DMS53 treated with DMSO at 0.1 percent for 48 hours (cell line): ENCODE measurements at regions not wholly inside any gene's neighbourhood (a gene's known extent, or its start where the extent isn't known, plus 50 kb on each side); places are given as distances from the start of the nearest gene placed in this dataset.
A peak's percentile ranks its signal among the peaks of the same experiment; 100 is the strongest.
"Not testable (repeated sequence)": the region's sequence is repeated elsewhere in the genome, so short reads cannot be mapped to it uniquely, and the experiment has no call there.

ENCODE experiments used
- DNase-seq: peaks from one replicate; lab custom pipeline; 2025; ENCODE audit not compliant: unreplicated experiment; lab: John Stamatoyannopoulos, UW

DNA sequence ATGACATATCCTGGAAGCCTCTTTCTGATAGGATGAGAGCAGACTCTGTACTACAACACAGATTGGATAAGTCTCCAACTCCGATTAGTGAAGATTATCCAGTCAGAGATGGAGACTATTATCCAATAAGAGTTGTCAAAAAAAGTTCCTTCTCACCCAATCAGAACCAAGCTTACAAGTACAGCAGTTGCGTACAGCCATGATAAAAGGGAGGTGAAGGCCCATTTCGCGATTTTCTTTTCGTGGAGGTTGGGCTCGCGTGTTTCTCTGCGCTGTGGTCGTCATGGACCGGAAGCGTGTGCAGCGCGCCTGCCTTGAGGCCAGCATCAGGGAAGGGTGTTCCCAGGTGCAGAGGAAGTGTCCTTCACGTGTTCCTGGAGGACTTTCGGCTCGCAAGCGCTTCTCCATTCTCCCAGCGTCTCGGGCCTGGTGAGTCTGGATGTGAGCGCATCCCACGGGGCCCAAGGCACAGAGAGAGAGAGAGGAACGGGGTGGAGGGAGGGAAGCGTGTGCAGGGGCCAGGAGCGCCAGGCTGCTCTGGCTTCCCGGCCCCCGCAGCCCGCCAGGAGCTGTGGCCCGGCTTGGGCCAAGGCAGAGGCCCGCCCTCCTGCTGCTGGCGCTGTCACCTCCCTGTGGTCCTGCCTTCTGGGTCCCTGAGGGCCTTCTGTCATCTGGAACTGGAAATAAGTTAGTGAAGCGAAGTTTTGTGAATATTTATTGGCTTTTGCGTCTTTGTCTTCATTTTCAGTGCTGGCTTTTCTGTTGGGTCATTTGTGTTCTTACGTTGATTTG, 53.9 kb downstream of the CDRT15L2 start:
- DNase-seq = not testable (repeated sequence)

DNA sequence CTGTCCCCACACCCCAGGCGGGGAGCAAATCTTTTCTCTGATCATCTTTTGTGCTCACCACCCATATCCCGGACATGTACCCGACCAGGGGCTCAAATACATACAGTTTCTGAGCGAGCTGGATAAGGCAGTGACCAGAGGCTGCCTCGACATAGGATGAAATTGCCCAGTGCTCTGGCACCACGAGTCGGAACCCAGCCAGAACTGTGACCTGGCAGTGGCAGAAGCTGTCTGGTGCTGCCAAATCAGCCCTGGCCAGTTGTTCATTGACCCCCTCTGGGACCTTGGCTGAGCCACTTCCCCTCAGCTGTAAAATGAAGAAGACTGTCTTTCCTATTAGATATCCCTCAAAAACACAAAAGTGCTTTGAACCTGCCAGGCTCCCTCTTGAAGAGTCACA, 60.6 kb downstream of the CDRT15L2 start:
- not testable (repeated sequence) for DNase-seq

DNA sequence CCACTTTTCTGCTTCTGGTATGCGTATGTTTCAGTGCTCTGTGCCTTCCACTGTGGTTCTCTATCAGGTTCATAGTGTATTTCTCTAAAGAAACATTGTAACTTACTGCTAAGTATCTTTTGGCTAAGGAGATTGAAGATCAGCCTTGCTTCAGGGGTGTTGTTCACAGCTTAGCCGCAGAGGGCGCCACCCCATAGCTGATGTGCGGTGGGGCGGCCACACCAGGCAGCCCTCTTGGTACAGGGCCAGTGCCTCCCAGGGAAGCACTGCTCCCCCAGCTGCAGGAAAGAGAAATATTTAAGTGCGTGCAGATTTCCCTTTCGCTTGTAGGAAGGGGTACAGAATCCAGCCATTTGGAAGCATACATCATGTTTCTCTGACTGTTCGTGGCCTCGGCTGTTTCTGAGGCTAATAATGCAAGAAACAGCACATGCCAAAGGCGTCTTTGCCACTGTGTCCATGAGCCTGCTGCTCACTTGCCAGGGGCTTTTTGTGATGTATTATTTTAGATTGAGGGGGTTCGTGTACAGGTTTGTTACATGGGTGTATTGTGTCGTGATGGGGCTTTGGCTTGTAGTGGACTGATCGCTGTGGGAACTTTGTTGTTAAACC, 67.2 kb downstream of the CDRT15L2 start:
- DNase-seq = peak; percentile 24

DNA sequence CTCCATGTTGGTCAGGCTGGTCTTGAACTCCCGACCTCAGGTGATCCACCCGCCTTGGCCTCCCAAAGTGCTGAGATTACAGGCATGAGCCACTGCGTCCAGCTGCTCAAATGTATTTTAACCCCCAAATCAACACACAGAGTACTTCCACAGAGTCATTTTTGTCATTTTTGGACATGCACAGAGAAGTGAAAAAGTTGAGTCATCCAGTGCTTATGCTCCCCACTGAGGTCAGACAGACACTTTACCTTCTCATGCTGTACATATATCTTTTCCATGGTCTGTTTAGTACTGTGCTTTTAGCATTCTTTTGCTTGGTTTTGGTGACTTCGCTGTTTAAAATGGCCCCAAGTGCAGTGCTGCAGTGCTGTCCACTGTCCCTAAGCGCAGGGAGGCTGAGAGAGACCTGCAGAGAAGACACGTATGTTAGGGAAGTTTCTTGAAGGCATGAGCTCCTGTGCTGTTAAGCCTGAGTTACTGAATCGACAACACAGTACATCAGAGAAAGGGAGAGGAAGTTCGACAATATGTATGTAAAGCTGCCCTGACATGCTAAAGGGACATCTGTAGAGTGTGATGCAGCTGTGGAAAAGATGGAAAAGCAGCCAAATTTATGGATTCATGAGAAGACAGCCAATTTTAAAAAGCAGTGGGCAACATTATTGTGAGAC, 69.7 kb downstream of the CDRT15L2 start:
- DNase-seq = not testable (repeated sequence)

DNA sequence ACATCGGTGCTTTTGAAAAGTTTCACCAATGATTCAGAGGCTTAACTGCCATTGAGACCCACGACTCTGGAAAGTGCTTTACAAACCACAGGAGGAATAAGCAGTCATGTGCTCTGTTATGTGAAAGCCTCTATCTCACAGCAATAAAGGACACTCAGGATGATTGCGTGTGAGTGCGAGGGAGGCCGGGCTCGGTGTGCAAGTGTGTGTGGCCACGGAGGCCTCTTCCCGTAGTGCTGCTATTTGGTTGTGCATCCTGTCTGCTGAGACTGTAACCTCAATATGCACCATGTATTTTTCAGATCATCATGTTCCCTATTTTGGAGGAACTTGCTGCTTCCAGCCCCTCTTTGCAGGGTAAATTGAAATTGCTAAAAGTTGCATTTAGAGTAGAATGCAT, 71.5 kb downstream of the CDRT15L2 start:
- DNase-seq = not testable (repeated sequence)

DNA sequence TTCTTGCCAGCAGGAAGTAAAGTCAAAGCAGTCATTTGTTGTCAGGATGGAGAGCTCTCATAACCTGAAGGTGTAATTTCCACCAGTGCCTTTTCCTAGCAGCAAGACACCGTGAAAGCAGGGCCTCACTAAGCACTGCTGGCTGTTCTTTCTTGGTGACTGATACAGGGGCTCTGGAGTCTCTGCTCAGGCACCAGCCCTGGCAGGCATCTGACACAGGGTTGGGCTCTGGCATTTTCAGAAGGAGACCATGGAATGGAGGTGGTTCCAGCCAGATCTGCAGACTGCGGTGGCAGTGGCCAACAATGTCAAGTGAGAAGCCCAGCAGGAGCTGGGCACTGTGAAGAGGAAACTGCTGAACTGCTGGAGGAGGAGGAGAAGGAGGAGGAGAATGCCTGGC, 72.2 kb downstream of the CDRT15L2 start:
- not testable (repeated sequence) for DNase-seq

DNA sequence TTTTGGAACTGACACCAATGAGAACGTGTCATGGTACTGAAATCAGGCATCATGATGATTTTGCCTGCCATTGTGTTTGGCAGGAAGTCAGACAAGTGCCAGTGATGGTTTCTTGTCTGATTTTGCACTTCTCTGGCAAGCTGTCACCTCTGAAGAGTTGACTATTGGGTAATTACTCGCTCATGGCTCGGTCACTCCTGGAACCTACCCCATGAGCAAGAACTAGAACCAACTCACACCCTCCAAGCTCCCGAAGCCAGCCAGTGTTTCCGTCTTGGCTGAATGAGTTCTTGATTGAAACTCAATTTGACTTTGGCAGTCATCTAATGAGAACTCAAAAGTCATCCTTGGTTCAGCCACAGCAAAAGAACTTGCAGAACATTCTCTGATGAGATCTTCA, 73.9 kb downstream of the CDRT15L2 start:
- DNase-seq = not testable (repeated sequence)

DNA sequence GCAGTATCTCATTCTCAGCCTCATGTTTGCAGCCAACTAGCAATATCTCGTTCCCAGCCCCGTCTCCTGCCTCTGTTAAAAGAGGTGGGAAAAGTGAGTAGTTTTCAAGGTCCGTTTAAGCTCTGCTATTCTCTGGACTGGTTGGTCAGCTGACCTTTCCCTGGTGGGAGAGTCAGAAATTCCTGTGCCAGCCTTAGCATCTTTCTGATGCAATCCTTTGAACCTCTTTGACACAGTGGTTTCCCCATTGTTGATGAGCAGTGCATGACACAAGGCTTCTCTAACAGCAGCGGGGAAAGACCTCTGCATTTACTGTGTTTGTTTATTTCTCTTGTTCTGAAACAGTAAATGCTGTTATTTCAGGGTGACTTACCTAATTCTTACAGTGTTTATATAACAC, 74.6 kb downstream of the CDRT15L2 start:
- not testable (repeated sequence) for DNase-seq

DNA sequence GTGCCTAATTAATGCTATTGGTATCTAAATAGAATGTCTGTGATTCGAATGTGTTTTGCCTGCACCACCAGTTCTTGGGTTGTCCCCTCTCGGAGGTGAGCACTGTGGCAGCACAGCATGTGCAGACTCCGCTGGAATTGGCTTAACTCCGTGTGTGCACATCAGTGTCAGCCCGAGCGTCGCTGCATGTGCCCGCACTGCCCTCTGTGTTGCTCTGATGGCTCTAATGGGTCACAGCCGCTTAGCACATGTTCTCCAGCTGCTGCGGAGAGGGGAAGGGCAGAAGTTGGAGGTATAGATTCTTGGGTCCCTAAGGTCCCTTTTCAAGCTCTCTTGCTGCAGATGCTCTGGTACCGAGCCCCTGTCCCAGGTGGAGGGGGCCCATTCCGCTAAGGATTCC, 75.1 kb downstream of the CDRT15L2 start:
- not testable (repeated sequence) for DNase-seq

DNA sequence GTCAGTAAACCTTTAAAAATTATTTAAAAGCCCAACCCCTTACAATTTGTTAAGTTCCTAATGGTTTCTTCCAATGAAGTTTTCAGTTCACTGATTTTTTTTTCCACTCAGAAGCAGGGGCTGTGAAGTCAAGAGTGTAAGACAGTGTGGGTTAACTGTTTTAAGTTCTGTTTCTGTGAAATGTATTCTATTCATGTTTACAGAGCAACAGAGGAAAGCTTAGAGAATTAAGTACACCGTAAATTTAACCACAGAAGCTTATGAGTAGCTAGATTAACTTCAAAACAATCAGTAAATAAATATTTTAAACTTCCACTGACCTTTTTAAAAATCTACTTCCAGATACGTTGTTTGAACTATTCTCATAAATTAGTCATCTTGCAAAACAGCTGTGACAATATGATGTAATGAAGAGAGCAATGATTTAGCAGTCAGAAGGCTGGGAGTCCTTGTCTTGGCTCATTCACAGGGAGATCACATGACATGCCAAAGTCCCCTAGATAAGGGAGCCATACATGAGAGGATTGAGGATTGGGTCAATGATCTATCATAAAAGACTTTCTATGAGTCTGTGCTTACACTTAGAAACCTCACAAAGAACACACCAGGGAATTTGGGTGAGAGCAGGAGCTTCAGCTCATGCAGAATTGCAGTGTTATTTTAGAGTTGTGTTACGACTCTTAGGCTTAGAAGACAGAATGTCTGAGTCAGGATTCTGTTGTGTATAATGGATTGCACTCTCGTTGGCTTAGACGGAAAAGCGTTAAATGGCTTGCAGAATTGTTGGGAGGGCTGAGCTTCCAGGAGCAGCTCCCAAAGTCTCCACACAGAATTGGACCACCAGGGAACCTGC, 85.8 kb downstream of the CDRT15L2 start:
- not testable (repeated sequence) for DNase-seq

DNA sequence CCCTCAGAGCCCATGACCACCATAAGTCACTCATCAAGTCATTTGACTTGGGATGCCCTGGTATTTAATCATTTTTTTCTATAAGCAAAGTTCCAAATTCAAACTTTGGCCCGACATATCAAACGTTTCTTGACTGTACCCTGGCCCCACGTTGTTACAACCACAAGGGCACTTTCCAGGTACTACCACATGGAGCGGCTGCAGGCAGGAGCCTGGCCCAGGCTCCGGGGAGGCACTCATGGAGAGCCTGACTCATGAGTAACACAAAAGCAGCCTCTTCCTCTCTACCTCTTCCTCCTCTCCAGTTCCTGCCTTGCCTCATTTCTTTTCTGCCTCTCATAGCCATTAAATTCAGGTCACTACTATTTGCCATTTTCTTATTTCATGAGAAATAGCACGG, 87.2 kb downstream of the CDRT15L2 start:
- not testable (repeated sequence) for DNase-seq

DNA sequence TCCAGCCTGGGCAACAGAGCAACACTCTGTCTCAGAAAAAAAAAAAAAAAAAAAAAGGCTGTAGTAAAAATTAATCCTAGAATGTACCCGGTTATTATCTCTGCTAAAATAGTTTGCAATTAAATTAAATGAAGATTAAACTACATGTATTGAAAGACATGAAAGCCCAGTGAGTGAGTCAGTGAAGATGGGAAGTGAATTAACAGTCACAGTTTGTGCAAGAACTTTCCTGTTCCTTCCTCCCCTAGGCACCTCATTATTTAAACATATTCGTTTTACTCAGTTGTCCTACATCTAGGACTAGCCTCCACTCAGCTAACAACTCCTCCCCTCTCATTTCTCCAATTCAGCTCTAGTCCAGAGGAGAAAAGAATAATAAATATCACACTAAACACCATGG, 88.2 kb downstream of the CDRT15L2 start:
- DNase-seq = not testable (repeated sequence)

DNA sequence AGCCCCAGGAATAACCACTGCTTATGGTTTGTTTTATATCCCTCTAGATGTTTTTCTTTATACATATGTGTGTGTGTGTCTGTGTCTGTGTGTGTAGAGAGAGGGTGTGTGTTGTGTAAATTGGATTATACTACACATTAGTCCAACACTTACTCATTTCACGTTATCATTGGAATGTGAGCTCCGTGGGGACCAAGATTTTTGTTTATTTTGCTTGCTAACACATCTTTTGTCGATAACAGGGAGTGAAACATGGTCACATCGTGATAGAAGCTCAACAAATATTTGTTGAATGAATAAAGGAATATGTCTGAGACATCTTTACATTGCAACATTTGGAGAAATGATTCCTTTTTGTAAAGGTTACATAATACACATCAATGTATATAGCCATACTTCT, 88.8 kb downstream of the CDRT15L2 start:
- not testable (repeated sequence) for DNase-seq

DNA sequence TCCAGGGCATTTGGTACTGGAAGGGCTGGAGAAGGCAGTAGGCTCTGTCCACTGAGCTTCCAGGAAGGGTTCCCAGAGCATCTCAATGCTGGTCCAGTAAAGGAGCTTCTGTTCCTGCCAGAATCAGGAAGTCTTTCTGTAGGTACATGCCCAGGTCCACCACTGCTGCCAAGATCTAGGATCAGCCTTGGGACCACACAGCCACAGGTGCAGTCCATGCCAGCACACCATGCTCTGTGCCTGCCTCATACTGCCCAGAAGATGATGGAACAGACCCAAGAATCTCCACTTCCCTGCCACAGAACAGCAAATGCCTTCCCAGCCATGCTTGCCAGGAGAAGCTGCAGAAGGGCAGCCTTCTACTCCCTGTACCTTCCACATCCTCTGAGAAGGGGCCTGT, 89.3 kb downstream of the CDRT15L2 start:
- DNase-seq = not testable (repeated sequence)

DNA sequence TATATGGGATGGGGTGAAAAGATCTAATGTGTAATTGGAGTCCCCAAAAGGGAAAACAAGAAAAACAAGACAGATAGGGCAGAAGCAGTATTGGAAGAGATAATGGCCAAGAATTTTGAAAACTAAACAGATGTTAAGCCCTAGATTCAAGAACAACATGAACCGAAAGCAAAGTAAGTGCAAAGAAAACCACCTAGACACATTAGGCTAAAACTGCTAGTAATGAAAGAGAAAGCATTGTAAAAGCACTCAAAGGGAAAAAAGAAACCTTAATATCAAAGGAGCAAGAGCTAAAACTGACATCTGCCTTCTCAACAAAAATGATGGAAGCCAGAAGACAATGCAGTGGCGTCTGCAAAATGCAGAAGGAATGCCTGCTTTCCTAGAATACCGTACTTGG, 91.0 kb downstream of the CDRT15L2 start:
- not testable (repeated sequence) for DNase-seq

DNA sequence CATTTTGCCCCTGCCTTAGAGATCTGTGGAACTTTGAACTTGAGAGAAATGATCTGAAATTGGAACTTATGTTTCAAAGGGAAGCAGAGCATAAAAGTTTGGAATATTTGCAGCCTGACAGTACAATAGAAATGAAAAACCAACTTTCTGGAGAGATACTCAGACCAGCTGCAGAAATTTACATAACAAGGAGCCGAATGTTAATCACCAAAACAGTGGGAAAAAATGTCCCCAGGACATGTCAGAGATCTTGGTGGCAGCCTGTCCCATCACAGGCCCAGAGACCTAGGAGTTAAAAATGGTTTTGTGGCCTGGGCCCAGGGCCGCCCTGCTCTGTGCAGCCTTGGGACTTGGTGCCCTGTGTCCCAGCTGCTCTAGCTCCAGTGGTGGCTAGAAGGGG, 94.8 kb downstream of the CDRT15L2 start:
- not testable (repeated sequence) for DNase-seq

DNA sequence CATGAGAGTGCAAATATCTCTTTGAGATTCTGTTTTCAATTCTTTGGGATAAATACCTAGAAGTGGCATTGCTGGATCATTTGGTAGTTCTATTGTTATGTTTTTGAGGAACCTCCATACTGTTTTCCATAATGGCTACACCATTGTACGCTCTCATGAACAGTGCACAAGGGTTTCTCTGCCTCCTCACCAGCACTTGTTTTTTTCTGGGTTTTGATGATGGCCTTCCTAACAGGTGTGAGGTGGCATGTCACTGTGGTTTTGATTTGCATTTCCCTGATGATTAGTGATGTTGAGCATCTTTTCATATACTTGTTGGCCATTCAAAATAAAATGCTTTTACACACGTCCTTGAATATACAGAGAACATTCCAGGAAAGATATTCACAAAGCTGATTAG, 96.2 kb downstream of the CDRT15L2 start:
- not testable (repeated sequence) for DNase-seq

DNA sequence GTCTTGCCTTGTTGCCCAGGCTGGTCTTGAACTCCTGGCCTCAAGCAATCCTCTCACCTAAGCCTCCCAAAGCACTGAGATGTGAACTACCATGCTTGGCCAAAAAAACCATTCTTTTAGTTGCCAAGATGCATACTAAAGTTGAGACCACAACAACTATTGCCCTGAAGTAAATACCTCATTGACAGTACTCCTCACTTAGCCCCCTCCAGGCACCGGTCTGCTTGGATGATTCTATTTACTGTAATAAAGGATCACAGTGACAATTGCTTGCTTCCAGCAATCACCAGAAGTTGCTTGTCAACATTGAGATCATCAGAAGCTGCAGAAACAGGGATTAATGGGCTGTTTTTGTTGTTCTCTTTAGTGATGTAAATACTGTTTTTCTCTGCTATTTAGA, 97.1 kb downstream of the CDRT15L2 start:
- DNase-seq = not testable (repeated sequence)

DNA sequence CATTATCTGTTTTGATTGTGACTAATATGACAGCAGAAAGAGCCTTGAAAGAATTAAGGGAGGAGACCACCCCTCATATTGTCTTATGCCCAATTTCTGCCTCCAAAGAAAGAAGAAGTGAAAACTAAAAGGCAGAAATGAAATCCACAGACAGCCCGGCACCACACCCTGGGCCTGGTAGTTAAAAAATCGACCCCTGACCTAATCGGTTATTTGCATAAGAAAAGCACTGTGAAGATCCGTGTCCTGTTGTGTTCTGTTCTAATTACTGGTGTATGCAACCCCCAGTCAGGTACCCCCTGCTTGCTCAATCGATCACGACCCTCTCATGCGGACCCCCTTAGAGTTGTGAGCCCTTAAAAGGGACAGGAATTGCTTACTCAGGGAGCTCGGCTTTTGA, 97.9 kb downstream of the CDRT15L2 start:
- DNase-seq = not testable (repeated sequence)

DNA sequence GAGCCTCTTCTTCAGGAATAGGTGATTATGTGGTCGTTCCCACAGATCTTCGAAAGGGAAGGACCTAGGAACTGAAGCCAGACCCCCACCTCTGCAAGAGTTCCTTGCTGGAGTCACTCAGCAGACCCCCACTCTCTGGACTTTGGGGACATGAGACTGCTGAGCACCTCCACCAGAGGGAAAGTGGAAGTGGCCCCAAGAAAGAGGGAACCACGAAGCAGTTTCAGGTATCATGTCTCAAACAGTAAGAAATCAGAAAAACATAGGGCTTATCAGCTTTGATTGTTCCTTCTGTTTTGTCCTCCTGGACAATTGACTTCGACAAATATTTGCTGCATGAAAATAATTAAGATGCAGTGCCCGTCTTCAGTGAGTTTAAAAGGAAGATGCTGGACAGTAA, 98.9 kb downstream of the CDRT15L2 start:
- DNase-seq = not testable (repeated sequence)
